HCT116 (cell line): ENCODE measurements at regions not wholly inside any gene's neighbourhood (a gene's known extent, or its start where the extent isn't known, plus 50 kb on each side); places are given as distances from the start of the nearest gene placed in this dataset.

ENCODE experiments used
- ATF3 ChIP-seq: IDR thresholded peaks from 2 replicates; pipeline ENCODE4 v1.6.1; 2012
- CTCF ChIP-seq, 3 experiments: fragments of 200-600 bp in 1 of 3; sonication (generic) in 1 of 3; IDR thresholded peaks in 2 of 3; conservative IDR thresholded peaks in 1 of 3; 2 replicates each; pipeline ENCODE4 v1.5.1; 2012 to 2017; ENCODE audit warnings: low read depth in 2 of 3, low read length in 2 of 3, antibody characterized with exemption in 1 of 3, borderline replicate concordance in 1 of 3, control low read depth in 1 of 3, mild to moderate bottlenecking in 1 of 3, mixed read lengths in 1 of 3, mixed run types in 1 of 3, moderate library complexity in 1 of 3; ENCODE audit not compliant: insufficient read depth in 1 of 3
- ELF1 ChIP-seq: IDR thresholded peaks from 2 replicates; pipeline ENCODE4 v1.6.1; 2012; ENCODE audit warnings: low read depth, borderline replicate concordance
- EZH2phosphoT487 ChIP-seq: fragments of 200-600 bp; IDR thresholded peaks from 2 replicates; pipeline ENCODE4 v1.6.1; 2018; ENCODE audit warnings: antibody characterized with exemption, borderline replicate concordance
- POLR2A ChIP-seq: IDR thresholded peaks from 2 replicates; pipeline ENCODE4 v1.7.0; 2011; ENCODE audit warnings: borderline replicate concordance; ENCODE audit not compliant: insufficient read depth, insufficient read length; ENCODE audit errors: extremely low read depth
- RAD21 ChIP-seq: IDR thresholded peaks from 2 replicates; pipeline ENCODE4 v1.6.1; 2012; ENCODE audit warnings: low read depth, mild to moderate bottlenecking
- REST ChIP-seq: IDR thresholded peaks from 2 replicates; pipeline ENCODE4 v1.6.1; 2012; ENCODE audit warnings: low read depth
- SIN3A ChIP-seq: IDR thresholded peaks from 2 replicates; pipeline ENCODE4 v1.6.1; 2012; ENCODE audit warnings: low read depth
- SP1 ChIP-seq: IDR thresholded peaks from 2 replicates; pipeline ENCODE4 v1.6.1; 2012; ENCODE audit warnings: low read depth
- SRF ChIP-seq: IDR thresholded peaks from 2 replicates; pipeline ENCODE4 v1.6.1; 2012; ENCODE audit warnings: low read depth
- YY1 ChIP-seq: IDR thresholded peaks from 2 replicates; pipeline ENCODE4 v1.6.1; 2011; ENCODE audit warnings: low read length, low read depth, moderate library complexity, mild to moderate bottlenecking; ENCODE audit not compliant: insufficient replicate concordance; ENCODE audit errors: extremely low read depth
- ZNF274 ChIP-seq: fragments of 200-500 bp; sonication (Bioruptor generic); IDR thresholded peaks from 2 replicates; pipeline ENCODE4 v1.6.1; 2014; ENCODE audit warnings: mild to moderate bottlenecking, low read depth, low read length, inconsistent platforms
- TF ChIP-seq, protein P1 (sequence below): IDR thresholded peaks from 2 replicates; pipeline ENCODE4 v1.6.1; 2012

DNA sequence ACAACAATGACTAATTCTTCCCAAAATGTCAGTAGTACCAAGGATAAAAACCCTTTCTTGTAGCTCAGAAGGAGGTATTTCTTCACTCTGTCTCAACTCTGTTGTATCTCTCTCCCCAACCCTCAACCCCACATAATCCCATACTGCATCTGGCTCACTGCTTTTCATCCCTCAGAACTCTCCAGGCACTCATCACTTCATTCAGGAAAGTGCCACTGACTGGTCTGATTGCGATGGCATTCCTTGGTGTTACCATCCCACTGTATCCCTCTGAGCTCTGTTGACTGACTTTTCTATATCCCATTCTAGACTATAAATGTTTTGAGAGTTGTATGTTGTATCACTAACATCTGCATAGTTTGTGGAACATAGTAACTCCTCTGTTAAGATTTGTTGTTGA, 483.5 kb upstream of the ADGRL2 start:
- TF ChIP-seq CTCF (IDR thresholded peaks at IDR 0.05 in 2 of 3, conservative IDR thresholded peaks at IDR 0.05 in 1 of 3; ENCODE audit: borderline replicate concordance in 1 of 3, insufficient read depth in 1 of 3, low read depth in 2 of 3, low read length in 2 of 3) (no peak), ZNF274 (no peak), EZH2phosphoT487 (no peak), POLR2A (no peak), SP1 (no peak), SRF (no peak), YY1 (no peak), RAD21 (no peak), ELF1 (no peak), ATF3 (no peak), SIN3A (no peak), REST (no peak)
- TF ChIP-seq, protein P1, sequence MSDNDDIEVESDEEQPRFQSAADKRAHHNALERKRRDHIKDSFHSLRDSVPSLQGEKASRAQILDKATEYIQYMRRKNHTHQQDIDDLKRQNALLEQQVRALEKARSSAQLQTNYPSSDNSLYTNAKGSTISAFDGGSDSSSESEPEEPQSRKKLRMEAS = no peak
